Lower leg skin (tissue), 4 donors: ENCODE measurements at regions not wholly inside any gene's neighbourhood (a gene's known extent, or its start where the extent isn't known, plus 50 kb on each side); places are given as distances from the start of the nearest gene placed in this dataset.

Source experiments
- DNase-seq, 2 donors: peaks; one replicate each; pipeline ENCODE4 v3.0.0-alpha.2; 2019; ENCODE audit warnings: low spot score in 2 of 2
- H3K4me3 ChIP-seq: fragments of 200-600 bp; sonication (generic); 2 replicates; pipeline ENCODE4 v1.5.1; 2017; ENCODE audit warnings: mild to moderate bottlenecking, low read depth; ENCODE audit not compliant: poor library complexity, severe bottlenecking
- POLR2A ChIP-seq, 2 donors: fragments of 450-650 bp; IDR thresholded peaks; one replicate each; pipeline ENCODE4 v1.6.1; 2016 to 2017; ENCODE audit warnings: antibody characterized with exemption in 2 of 2, mild to moderate bottlenecking in 1 of 2, moderate library complexity in 1 of 2
- WGBS, 2 donors: methylation state at CpG; one replicate each; pipeline ENCODE4 v1.1.5; 2018; 5-methylcytosine and 5-hydroxymethylcytosine counted together
- intact Hi-C: fragments of 100-400 bp; cut with DNase I; formaldehyde crosslinking; loops from one replicate; pipeline ENCODE4 v1.15.0; 2023; ENCODE audit warnings: low total_unique reads
- TF ChIP-seq, protein P1 (sequence below), 3 donors: fragments of 450-650 bp; IDR thresholded peaks; one replicate each; pipeline ENCODE4 v1.5.1; 2016; ENCODE audit warnings: antibody characterized with exemption in 3 of 3, mild to moderate bottlenecking in 3 of 3, moderate library complexity in 2 of 3

DNA sequence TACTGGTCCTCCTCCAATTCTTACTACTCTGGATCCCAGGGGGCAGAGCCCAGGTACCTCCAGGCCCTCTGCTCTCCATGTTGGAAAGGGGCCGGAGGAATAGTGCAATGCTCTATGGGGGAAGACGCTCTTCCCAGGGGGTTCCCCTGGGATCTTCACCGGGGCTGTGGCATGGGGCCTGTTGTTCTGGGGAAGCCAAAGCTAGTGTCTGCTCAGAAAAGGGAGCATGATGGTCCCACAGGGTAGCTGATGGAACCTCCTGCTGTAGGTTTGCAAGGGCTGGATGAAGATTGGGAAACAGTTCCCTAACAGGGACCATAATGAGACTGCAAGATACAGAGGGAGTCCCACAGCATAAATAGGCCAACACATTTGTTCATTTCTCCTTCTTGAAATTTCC lies 114.7 kb downstream of the IRX5 start:
- 77 to 89% methylated on average over 3 of the region's 3 CpGs for WGBS, 2 donors
- intact Hi-C loops = no loop called here

DNA sequence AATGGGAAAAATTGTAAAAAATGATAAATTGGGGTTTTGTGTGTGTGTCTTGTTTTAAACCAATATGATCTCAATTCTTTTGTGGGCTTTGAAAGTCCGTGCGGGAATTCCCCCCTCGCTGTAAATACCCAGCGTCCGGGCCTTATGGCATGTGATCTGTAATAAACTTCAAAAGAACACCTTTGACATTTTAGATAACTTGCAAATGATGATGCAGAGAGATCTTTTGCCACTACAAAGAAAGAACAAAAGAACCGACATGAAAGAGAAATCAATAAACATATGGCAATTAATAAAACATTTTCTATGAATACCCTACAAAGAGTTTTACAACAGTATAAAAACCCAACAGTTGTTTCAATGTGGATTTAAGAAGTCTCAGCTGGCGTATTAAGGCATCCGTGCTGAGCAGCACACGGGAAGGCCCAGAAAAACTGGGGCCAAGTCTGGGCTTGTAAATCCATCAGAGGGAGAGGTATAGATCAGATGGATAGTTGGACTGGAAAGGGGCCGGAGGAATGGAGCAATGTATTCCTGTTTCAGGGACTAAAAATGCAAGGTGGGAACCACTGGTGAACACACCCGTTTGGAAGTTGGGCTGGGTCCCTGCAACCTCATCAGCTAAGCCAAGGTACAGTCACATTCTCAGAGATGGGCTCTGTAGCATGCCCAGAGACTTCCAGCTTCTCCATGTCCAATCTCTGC lies 115.2 kb downstream of the IRX5 start:
- intact Hi-C loops = no loop called here
- WGBS, 2 donors = 77 to 81% methylated on average over 11 of the region's 11 CpGs
- H3K4me3 ChIP-seq = no peak overlapping the region
- peak in 1 of 2 donors; percentile 57 for DNase-seq
- TF ChIP-seq POLR2A (IDR thresholded peaks at IDR 0.05) = no peak
- TF ChIP-seq, protein P1, sequence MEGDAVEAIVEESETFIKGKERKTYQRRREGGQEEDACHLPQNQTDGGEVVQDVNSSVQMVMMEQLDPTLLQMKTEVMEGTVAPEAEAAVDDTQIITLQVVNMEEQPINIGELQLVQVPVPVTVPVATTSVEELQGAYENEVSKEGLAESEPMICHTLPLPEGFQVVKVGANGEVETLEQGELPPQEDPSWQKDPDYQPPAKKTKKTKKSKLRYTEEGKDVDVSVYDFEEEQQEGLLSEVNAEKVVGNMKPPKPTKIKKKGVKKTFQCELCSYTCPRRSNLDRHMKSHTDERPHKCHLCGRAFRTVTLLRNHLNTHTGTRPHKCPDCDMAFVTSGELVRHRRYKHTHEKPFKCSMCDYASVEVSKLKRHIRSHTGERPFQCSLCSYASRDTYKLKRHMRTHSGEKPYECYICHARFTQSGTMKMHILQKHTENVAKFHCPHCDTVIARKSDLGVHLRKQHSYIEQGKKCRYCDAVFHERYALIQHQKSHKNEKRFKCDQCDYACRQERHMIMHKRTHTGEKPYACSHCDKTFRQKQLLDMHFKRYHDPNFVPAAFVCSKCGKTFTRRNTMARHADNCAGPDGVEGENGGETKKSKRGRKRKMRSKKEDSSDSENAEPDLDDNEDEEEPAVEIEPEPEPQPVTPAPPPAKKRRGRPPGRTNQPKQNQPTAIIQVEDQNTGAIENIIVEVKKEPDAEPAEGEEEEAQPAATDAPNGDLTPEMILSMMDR (IDR thresholded peaks at IDR 0.05) = no peak

More for the DNA sequence above, 114.7 kb downstream of the IRX5 start:
- no peak for TF ChIP-seq POLR2A (IDR thresholded peaks at IDR 0.05)
- TF ChIP-seq, protein P1 (IDR thresholded peaks at IDR 0.05) = no peak
- DNase-seq = no peak
- H3K4me3 ChIP-seq = no peak overlapping the region

DNA sequence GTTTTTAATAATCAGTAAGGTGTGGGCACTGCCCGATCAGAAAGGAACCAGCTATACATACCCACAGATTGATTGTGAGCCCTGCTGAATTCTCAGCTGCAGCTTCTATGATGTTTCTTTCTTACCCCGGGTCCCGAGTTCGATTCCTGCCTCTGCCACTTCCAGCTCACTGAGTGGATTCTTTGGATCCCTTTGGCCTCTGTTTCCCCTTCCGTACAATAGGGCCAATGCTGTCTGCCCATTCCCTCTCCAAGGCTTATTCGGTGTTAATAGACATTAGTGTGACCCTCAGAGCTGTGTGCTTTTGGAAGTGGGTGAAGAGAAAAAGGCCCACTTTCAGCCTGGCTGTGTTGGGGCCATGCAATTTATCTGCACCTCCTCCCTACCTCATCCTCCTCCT lies 115.8 kb downstream of the IRX5 start:
- H3K4me3 ChIP-seq = no peak overlapping the region
- no peak for TF ChIP-seq POLR2A (IDR thresholded peaks at IDR 0.05)
- TF ChIP-seq, protein P1 (IDR thresholded peaks at IDR 0.05) = no peak
- DNase-seq = peak in 1 of 2 donors; percentile 28
- intact Hi-C loops = no loop called here
- 89 to 90% methylated on average over 6 of the region's 6 CpGs for WGBS, 2 donors

DNA sequence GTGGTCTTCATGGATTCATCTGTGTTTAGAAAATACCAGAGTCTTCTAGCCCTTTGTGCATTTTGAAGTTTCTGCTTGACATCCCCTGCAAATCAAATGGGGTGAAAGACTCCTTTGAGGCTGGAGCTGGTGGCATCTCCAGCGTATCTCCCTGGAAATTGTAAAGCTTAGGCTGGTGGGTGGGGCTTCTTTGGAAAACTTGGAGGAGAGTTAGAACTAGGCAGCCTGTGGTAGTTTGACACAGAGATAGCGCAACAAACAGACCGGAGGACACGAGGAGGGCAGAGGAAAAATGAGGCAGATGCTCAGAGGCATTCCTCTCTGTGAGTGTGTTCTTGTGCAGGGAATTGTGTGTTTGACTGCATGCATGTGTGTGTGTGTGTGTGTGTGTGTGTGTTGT lies 116.3 kb downstream of the IRX5 start:
- WGBS, 2 donors = 75 to 80% methylated on average over 4 of the region's 4 CpGs
- TF ChIP-seq POLR2A (IDR thresholded peaks at IDR 0.05) = no peak
- TF ChIP-seq, protein P1 (IDR thresholded peaks at IDR 0.05) = no peak
- intact Hi-C loops = no loop called here
- DNase-seq = peak in 1 of 2 donors; percentile 21
- H3K4me3 ChIP-seq = no peak overlapping the region

DNA sequence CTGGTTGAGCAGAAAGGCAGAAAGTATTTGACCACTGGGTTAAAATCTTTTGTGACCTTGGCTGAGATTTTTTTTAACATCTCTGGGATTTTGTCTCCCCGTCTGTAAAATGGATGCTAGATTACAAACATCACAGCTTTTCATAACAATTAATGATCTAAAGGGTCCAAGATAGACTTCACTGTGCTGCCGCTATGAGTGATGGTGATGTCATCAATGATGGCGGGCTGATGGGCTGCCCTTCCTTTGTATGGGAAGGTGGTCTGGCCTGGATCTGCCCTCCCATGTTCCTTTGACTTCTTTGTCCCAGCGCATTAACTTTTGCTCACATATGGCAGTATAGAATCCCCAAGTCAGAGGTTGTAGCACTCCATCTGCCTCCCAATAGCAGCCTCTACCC lies 116.7 kb downstream of the IRX5 start:
- intact Hi-C loops = no loop called here
- TF ChIP-seq, protein P1 (IDR thresholded peaks at IDR 0.05) = no peak
- TF ChIP-seq POLR2A (IDR thresholded peaks at IDR 0.05) = no peak
- peak in 1 of 2 donors; percentile 26 for DNase-seq
- no peak overlapping the region for H3K4me3 ChIP-seq
- WGBS, 2 donors = 96% methylated on average over 4 of the region's 4 CpGs
